ENCODE measurements at regions not wholly inside any gene's neighbourhood (a gene's known extent, or its start where the extent isn't known, plus 50 kb on each side); places are given as distances from the start of the nearest gene placed in this dataset.

- TF ChIP-seq, protein P1, sequence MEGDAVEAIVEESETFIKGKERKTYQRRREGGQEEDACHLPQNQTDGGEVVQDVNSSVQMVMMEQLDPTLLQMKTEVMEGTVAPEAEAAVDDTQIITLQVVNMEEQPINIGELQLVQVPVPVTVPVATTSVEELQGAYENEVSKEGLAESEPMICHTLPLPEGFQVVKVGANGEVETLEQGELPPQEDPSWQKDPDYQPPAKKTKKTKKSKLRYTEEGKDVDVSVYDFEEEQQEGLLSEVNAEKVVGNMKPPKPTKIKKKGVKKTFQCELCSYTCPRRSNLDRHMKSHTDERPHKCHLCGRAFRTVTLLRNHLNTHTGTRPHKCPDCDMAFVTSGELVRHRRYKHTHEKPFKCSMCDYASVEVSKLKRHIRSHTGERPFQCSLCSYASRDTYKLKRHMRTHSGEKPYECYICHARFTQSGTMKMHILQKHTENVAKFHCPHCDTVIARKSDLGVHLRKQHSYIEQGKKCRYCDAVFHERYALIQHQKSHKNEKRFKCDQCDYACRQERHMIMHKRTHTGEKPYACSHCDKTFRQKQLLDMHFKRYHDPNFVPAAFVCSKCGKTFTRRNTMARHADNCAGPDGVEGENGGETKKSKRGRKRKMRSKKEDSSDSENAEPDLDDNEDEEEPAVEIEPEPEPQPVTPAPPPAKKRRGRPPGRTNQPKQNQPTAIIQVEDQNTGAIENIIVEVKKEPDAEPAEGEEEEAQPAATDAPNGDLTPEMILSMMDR (conservative IDR thresholded peaks at IDR 0.05) = no peak
- no peak for TF ChIP-seq ZFX (IDR thresholded peaks at IDR 0.05)
These were observed 741.3 kb upstream of the FZD8 start for GRCh38 chr10:36383349-36383748.

Data from C4-2B (cell line).